ENCODE measurements at regions not wholly inside any gene's neighbourhood (a gene's known extent, or its start where the extent isn't known, plus 50 kb on each side); places are given as distances from the start of the nearest gene placed in this dataset.

DNA sequence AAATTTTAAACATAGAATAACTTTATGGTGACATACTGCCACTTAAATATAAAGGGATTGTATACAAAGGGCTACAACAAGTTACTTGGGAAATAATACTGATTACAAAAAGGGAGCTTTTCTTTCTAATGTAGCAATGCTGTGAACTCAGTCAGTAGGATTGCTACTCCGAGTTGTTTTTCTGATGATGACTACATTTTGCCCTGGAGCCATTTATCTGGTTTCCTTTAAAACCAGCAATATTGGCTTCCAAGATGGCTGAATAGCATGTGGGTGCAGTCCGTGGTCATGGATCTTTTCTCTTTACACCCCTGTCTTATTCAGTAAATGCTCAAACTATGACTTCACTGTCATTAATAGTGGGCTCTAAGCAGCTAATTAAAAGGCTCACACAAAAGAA lies 92.6 kb upstream of the NEK7 start (continued):
- TF ChIP-seq, protein P1, sequence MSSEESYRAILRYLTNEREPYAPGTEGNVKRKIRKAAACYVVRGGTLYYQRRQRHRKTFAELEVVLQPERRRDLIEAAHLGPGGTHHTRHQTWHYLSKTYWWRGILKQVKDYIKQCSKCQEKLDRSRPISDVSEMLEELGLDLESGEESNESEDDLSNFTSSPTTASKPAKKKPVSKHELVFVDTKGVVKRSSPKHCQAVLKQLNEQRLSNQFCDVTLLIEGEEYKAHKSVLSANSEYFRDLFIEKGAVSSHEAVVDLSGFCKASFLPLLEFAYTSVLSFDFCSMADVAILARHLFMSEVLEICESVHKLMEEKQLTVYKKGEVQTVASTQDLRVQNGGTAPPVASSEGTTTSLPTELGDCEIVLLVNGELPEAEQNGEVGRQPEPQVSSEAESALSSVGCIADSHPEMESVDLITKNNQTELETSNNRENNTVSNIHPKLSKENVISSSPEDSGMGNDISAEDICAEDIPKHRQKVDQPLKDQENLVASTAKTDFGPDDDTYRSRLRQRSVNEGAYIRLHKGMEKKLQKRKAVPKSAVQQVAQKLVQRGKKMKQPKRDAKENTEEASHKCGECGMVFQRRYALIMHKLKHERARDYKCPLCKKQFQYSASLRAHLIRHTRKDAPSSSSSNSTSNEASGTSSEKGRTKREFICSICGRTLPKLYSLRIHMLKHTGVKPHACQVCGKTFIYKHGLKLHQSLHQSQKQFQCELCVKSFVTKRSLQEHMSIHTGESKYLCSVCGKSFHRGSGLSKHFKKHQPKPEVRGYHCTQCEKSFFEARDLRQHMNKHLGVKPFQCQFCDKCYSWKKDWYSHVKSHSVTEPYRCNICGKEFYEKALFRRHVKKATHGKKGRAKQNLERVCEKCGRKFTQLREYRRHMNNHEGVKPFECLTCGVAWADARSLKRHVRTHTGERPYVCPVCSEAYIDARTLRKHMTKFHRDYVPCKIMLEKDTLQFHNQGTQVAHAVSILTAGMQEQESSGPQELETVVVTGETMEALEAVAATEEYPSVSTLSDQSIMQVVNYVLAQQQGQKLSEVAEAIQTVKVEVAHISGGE (CRISPR knock-in tag; IDR thresholded peaks at IDR 0.05) = no peak
- TF ChIP-seq, protein P2, sequence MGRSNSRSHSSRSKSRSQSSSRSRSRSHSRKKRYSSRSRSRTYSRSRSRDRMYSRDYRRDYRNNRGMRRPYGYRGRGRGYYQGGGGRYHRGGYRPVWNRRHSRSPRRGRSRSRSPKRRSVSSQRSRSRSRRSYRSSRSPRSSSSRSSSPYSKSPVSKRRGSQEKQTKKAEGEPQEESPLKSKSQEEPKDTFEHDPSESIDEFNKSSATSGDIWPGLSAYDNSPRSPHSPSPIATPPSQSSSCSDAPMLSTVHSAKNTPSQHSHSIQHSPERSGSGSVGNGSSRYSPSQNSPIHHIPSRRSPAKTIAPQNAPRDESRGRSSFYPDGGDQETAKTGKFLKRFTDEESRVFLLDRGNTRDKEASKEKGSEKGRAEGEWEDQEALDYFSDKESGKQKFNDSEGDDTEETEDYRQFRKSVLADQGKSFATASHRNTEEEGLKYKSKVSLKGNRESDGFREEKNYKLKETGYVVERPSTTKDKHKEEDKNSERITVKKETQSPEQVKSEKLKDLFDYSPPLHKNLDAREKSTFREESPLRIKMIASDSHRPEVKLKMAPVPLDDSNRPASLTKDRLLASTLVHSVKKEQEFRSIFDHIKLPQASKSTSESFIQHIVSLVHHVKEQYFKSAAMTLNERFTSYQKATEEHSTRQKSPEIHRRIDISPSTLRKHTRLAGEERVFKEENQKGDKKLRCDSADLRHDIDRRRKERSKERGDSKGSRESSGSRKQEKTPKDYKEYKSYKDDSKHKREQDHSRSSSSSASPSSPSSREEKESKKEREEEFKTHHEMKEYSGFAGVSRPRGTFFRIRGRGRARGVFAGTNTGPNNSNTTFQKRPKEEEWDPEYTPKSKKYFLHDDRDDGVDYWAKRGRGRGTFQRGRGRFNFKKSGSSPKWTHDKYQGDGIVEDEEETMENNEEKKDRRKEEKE (IDR thresholded peaks at IDR 0.05) = no peak

DNA sequence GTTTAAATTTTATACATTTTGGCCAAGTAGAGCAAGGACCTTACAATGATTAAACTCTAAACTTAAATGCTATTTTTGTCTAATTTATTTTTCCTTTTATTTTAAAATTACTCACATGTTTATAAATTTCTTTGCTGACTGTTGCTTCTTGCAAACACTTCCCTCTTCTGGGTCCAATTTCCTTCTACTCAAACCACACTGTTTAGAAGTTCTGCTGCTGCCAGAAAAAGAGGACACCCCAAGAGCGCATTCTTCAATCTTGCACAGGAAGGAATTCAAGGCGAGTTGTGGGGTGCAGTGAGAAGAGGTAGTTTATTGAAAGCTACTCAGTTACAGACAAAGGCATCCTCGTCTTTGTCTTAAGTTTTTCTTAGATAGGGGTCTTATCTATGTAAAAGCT lies 88.5 kb upstream of the NEK7 start:
- FAIRE-seq = no peak
- 0% methylated on average over 3 of the region's 3 CpGs for WGBS (ENCODE audit: insufficient coverage, insufficient replicate concordance, low lambda C conversion rate, missing lambda C conversion rate)
- H2AFZ ChIP-seq (ENCODE audit: control insufficient read depth, low read depth, low read length) = no peak overlapping the region

More for the DNA sequence above, 88.5 kb upstream of the NEK7 start:
- Histone ChIP-seq H3K4me2 (ENCODE audit: control insufficient read depth, insufficient read depth) (no peak overlapping the region), H3K9me3 (replicated peaks; ENCODE audit: control insufficient read depth, insufficient read depth, low read length) (no peaks in the 10 kb centered on the region), H3K4me3 (no peak overlapping the region), H3K27ac (ENCODE audit: control insufficient read depth, insufficient read depth) (no peak overlapping the region), H3K9ac (ENCODE audit: control insufficient read depth, insufficient read depth, low read length) (no peak overlapping the region), H3K79me2 (ENCODE audit: control insufficient read depth, insufficient read depth, low read length) (no peaks in the 10 kb centered on the region), H4K20me1 (ENCODE audit: control insufficient read depth, insufficient read depth) (no peaks in the 10 kb centered on the region), H3K27me3 (replicated peaks in 1 of 2; ENCODE audit: control insufficient read depth in 2 of 2, insufficient read depth in 2 of 2, low read length in 1 of 2) (no peaks in the 10 kb centered on the region; a peak in 1 of 4 replicates), H3K4me1 (ENCODE audit: control insufficient read depth, insufficient read depth, low read length) (no peaks in the 10 kb centered on the region), H3K36me3 (ENCODE audit: control insufficient read depth in 2 of 2, insufficient read depth in 2 of 2, low read length in 1 of 2) (no peaks in the 10 kb centered on the region)
- in situ Hi-C loops (cut with MboI) (no loop called here), intact Hi-C loops (cut with micrococcal nuclease; ENCODE audit: unreplicated experiment) (no loop called here)
- ChIA-PET POLR2A (no interaction called here), RAD21 (ENCODE audit: unreplicated experiment) (no interaction called here), CTCF (no interaction called here), SMC1A (ENCODE audit: uncharacterized antibody, unreplicated experiment) (interaction anchor here (0.7 kb wide), 1 partner anchor 11 kb away, joined by 3 read pairs; no protein-coding TSS in a partner anchor)
- BruUV-seq (replicated peaks) = no TSS peak
- DNase-seq (ENCODE audit: low read depth, low spot score) (no peak), ATAC-seq (no peak)
- no peak for TF ChIP-seq CHD1 (IDR thresholded peaks at IDR 0.05; ENCODE audit: low read depth, low read length)
- no peak for TF ChIP-seq SPI1 (IDR thresholded peaks at IDR 0.05; ENCODE audit: borderline replicate concordance, insufficient read depth, low read depth, low read length)
- TF ChIP-seq, protein P3, sequence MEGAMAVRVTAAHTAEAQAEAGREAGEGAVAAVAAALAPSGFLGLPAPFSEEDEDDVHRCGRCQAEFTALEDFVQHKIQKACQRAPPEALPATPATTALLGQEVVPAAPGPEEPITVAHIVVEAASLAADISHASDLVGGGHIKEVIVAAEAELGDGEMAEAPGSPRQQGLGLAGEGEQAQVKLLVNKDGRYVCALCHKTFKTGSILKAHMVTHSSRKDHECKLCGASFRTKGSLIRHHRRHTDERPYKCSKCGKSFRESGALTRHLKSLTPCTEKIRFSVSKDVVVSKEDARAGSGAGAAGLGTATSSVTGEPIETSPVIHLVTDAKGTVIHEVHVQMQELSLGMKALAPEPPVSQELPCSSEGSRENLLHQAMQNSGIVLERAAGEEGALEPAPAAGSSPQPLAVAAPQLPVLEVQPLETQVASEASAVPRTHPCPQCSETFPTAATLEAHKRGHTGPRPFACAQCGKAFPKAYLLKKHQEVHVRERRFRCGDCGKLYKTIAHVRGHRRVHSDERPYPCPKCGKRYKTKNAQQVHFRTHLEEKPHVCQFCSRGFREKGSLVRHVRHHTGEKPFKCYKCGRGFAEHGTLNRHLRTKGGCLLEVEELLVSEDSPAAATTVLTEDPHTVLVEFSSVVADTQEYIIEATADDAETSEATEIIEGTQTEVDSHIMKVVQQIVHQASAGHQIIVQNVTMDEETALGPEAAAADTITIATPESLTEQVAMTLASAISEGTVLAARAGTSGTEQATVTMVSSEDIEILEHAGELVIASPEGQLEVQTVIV (IDR thresholded peaks at IDR 0.05; ENCODE audit: borderline replicate concordance, partially characterized antibody) = no peak
- no peak for TF ChIP-seq MYB (IDR thresholded peaks at IDR 0.05; ENCODE audit: borderline replicate concordance, low read depth, low read length)
- no peak for TF ChIP-seq CBFB (IDR thresholded peaks at IDR 0.05; ENCODE audit: low read depth)
- TF ChIP-seq TAF1 (IDR thresholded peaks at IDR 0.05; ENCODE audit: borderline replicate concordance, low read depth, low read length) = no peak
- TF ChIP-seq, protein P4, sequence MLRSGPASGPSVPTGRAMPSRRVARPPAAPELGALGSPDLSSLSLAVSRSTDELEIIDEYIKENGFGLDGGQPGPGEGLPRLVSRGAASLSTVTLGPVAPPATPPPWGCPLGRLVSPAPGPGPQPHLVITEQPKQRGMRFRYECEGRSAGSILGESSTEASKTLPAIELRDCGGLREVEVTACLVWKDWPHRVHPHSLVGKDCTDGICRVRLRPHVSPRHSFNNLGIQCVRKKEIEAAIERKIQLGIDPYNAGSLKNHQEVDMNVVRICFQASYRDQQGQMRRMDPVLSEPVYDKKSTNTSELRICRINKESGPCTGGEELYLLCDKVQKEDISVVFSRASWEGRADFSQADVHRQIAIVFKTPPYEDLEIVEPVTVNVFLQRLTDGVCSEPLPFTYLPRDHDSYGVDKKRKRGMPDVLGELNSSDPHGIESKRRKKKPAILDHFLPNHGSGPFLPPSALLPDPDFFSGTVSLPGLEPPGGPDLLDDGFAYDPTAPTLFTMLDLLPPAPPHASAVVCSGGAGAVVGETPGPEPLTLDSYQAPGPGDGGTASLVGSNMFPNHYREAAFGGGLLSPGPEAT (IDR thresholded peaks at IDR 0.05; ENCODE audit: low read depth) = no peak
- no peak for TF ChIP-seq RBBP5 (conservative IDR thresholded peaks at IDR 0.05)
- TF ChIP-seq TCF12 (IDR thresholded peaks at IDR 0.05; ENCODE audit: low read depth, low read length) = no peak
